SKM-1 treated with dmso at 0.1 percent for 144 hours (cell line): ENCODE measurements at regions not wholly inside any gene's neighbourhood (a gene's known extent, or its start where the extent isn't known, plus 50 kb on each side); places are given as distances from the start of the nearest gene placed in this dataset.

Source experiments
- DNase-seq: peaks from one replicate; lab custom pipeline; 2025; ENCODE audit not compliant: unreplicated experiment; lab: John Stamatoyannopoulos, UW

DNA sequence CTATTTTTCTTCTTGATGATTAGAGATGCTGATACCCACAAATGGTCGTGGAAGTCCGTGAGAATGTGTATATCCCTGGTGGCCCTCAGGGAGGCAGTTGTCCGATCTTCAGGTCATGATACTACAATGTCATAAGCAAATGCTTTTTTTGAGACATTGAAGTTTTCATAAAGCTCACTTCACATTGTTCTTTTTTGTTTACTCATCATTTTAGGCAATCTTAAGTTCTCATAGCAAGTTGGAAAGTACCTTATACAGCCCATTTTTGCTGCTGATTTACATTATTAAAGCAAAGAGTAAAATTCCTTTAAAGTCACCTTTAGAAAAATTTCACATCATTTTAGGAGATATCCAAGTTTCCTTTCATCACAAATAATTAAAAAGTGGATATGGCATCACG is 90.0 kb upstream of the CCDC196 start:
- no peak for DNase-seq

DNA sequence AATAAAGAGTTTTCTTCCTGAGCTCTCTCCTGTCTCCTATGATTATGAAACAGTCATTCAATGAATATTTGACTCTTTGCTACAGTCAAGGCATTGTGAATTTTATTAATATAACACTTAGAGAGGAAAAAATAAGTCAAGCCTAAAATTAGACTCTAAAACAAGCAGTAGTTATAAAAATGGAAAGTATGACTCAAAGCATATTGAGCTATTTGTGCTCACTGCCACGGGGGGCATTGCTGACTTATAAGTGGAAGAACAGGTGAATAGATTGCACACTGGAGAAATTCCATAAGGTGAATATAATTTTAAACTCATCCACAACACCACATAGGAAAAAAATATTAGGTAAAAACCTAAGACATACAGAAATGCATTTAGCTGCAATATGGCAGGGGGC is 87.7 kb upstream of the CCDC196 start:
- DNase-seq, result no peak

DNA sequence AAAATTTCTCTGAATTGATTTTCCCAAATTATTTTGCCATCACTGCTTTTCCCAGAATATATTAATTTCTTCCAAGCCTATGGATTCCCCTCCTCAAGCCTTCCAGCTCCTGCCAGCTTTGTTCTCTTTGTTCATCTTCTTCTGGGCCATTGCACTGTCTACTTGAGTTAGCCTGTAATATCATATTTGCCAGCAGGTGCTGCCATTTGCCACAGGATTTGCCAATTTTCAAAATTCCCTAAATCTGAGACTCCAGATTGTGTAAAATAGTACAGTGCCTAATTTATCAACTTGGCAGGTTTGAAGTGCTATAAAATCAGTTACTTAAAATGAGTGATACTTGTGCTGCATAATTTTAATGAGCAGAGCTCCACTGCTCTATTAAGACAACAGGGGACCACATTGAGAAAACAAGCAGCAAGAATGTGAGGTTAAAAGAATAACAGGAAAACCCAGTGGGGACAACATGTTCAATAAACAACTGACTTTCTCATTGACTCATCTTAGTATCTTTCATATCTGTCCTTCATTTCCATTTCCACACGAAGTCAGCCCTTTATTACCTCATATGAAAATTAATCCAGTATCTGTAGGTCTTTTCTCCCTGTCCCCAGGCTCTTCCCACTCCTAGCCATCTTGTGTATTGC is 84.6 kb upstream of the CCDC196 start:
- DNase-seq, result no peak

DNA sequence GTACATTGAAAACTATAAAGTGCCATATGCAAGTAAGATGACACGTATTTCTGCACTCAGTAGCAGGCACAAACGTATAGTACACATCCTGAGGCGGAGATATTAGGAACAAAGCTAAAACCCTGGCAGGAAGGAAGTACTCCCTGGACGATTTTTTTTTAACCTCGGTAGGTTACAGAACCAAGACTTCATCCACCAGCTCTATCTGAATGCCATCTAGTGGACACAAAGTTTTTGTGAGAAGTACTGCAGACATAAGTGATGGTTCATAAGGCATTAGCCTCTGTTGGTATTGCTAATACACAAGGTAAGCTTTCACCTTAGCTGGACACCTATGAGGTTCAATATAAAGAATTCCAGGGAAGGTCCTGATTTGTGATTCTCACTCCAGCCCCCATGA is 83.0 kb upstream of the CCDC196 start:
- DNase-seq, result peak; percentile 36

DNA sequence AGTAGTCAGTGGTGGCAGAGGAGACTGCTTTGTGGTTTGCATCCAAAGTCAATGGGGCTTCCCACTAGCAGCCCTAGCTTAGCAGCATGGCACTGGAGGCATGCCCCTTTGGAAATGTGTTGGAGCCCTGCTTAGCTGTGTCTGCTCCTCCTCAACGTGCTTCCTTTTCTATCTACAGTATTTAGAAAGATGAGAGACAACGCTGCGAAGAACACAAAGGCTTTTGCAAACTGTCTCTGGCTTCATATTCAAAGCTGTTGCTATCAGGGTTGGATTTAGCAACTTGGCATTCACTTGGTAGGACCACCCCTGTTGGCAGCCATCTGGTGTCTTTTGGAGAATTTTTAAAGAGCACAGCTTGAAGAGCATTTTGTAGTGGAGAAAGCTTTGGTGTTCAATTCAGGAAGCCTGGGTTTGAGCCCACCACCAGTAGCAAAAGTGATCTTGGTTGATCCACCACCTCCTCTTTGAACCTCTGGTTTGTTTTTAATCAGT is 82.1 kb upstream of the CCDC196 start:
- no peak for DNase-seq

DNA sequence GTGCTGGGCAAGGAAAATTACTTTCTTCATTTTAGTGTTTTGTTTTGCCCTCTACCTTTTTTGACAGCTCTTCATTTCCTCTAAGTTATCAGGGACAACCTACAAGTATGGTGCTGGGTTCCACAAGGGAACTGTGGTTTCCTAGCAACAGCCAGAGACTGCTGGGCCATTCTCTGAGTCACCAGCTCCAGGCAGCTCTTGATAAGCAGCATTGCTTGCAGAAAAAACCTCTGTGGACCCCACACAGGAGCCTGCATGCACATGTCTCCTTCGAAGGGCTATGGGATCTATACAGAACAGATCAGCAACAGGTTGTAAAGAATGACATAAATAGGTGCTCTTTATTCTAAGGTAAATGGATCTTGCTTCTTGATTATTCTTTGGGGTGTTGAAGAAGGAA is 81.0 kb upstream of the CCDC196 start:
- no peak for DNase-seq

DNA sequence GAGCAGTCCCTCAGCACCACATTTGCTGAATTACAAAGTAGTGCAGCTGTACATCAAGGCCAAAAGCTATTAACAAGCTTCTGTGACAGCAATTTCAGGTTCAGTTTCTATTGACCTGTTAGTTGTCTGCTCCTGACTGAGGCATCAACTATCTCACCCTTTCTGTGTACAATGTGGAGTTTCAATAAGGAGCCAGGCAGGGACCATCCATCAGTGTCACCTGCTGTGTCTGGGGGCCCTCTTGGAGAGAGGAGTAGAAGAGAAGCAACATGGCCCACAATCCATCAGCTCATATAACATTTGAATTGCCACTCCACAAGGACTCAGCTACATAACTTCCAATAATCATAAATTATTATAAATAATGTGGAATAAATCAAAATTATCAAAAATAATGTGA is 72.3 kb upstream of the CCDC196 start:
- DNase-seq, result no peak

DNA sequence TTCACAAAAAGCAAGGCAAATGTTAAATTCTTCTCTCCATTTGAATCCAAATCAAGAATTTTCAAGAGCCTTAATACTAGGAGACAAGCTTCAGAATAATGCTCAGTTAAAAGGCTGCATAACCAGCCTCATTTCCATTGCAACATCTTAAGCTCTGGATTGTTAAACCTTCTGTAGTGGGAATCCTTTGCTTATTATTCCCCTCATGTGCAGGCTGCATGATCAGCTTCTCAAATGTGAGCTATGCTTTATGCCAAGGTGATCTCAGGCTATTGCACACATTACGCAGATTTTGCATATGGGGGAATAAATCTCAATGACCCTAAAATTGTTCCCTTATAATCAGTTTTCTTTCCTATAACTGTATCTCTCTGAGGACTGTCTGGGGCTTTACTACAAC is 71.7 kb upstream of the CCDC196 start:
- DNase-seq, result no peak

DNA sequence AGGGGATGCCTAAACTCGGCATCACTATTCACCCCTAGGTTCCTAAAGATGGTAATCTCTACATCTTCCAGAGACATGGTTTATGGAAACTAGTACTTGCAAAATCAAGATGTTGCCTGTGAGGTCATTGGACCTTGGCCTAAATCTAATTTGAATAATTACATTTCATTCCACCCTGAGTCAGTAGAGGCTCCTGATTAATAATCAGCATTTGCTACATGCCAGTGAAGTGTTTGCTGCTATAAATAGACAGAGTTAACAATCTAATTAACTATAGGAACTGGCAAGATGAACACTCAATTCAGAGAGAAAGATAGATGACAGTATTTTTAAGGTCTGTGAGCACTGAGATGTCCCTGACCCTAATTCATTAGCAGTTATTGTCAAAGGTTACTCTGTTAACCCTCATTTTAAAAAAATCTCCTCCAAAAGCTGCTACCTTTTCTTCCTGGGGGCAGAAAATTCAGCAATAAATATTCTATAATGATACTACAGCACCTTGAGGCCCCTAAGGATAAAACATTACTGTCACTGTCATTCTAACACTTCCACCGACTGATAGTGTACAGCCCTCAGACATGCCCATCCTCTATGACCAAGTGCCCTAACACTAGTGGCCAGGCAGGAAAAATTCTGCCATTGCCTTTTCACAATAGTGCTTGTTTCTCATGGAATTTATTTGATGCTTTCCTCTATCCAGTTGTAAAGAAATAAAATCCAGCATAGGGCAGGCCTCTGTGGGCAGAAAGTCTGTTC is 65.7 kb upstream of the CCDC196 start:
- no peak for DNase-seq

DNA sequence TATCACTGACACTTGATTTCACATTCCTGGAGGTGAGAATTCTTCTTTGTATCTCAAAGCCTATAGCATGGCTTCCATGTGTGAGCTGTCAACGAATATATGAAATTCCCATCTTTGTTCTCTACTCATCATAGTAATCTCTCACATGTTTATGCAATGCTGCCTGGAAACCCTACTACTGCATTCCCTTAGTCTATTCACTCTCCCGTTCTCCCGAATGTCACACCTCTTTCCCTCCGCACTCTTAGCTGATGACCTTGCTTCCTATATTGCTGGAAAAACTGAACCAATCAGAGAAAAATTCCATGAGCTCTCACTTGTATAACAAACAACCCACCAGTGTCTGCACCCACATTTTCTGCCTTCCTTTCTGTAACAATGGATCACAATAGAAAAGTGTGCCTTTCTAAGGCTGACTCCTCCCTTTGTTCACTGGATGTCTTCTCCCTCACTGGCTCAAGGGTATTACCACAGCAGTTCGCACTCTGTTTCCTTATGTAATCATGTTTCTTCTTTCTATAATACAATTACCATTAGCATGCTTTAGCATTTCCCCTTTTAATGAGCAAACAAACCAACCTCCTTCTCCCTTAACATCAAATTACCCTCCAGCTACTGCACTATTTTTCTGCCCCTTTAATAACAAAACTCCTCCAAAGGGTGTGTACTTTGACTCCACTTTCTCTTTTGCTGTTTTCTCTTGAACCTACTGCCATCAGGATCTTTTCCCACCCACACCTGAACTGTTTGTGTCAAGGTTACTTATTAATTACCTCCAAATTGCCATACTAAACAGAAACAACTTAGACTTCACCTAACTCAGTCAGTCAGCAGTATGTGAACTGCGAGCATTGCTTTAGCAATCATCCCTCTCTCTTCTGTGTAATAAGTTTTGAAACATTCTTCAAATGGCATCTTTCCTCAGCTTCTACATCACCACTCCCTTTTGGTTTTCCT is 63.9 kb upstream of the CCDC196 start:
- DNase-seq, result no peak

DNA sequence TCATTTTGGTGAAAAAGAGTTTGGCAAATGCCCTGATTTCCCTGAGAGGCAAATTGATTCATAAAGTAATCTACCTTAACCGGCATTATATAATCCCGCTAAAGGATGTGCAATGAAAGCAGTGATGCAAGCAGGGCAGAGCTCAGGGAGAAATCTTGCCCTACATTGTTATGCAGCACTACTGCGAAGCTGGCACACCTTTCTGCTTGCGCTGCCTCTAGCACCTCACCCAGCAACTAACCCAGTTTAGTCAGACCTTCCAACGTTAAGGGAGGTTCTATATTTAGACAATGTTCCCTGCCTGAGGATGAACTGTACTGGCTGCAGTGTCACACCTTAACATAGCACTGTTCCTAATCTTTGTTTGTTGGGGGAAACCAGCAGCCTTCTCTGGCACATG is 60.8 kb upstream of the CCDC196 start:
- no peak for DNase-seq

DNA sequence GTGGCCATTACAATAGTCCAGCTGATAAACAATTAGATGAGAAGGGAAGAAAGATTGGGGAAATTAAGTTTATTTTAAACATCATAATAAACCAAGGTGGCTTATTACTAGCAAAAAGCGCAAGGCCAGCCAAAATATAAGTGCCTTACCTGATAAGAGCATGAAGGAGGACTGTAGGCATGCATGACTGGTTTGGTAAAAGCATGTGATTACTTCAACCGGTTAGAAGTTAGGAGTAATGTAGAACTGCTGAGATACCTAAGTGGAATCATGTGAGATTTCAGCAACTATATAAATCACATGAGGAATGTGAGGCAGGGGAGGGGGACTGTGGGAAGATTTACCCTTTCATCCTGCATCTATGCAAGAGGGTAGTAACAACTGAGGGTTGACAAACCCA is 59.7 kb upstream of the CCDC196 start:
- DNase-seq, result no peak

DNA sequence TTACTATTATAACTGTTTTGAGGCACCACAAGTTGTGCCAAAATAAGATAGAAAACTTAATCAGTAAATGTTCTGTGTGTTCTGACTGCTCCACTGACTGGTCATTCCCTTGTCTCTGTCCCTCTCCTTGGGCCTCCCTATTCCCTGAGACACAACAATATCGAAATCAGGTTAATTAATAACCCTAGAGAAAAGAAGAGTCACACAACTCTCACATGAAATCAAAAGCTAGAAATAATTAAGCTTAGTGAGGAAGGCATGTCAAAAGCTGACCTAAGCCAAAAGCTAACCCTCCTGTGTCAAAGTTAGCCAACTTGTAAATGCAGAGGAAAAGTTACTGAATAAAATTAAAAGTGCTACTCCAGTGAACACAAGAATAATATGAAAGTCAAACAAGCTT is 53.8 kb upstream of the CCDC196 start:
- no peak for DNase-seq

DNA sequence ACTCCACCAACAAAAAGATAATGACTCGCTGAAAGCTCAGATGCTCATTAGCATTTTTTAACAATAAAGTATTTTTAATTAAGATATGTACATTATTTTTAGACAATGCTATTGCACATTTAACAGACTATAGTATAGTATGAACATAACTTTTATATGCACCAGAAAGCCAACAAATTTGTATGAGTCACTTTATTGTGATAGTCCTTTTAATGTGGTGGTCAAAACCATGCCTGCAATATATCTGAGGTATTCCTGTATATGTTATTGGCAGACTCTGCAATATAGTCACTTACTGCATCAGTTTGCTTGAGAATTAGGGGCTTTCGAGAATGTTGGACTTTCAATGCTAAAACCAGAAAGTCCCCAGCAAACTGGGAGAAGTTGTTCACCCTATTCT is 51.7 kb upstream of the CCDC196 start:
- DNase-seq, result no peak

DNA sequence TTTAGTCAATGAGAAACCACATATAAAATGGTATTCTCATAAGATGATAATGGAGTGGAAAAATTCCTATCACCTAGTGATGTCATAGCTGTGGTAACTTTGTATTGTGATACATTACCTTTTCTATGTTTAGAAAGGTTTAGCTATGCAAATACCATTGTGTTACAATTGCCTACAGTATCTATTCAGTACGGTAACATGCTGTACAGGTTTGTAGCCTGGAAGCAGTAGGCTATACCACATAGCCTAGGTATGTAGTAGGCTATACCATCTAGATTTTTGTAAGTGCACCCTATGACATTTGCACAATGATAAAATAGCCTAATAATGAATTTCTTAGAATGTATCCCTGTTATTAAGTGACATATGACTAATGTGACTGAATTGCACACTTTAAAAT is 50.5 kb upstream of the CCDC196 start:
- DNase-seq, result no peak
